ENCODE measurements at regions not wholly inside any gene's neighbourhood (a gene's known extent, or its start where the extent isn't known, plus 50 kb on each side); places are given as distances from the start of the nearest gene placed in this dataset.
"Not testable (repeated sequence)": the region's sequence is repeated elsewhere in the genome, so short reads cannot be mapped to it uniquely, and the experiment has no call there.

GRCh38 chr1:78203410-78203982 is 157.7 kb downstream of the GIPC2 start:
- H3K36me3 ChIP-seq (ENCODE audit: insufficient read depth in 1 of 2, low read depth in 1 of 2); DNase-seq; H3K4me3 ChIP-seq; H3K9me3 ChIP-seq; intact Hi-C loops (cut with DNase I); ATAC-seq; H3K4me1 ChIP-seq; H3K27me3 ChIP-seq (ENCODE audit: insufficient read depth in 3 of 3, low read length in 2 of 3); H3K27ac ChIP-seq: not testable (repeated sequence)
- 67 to 76% (median 75%) methylated on average over 13 of the region's 13 CpGs for WGBS, 3 donors

- intact Hi-C loops (cut with DNase I): no loop called here
- DNase-seq (no peak), ATAC-seq (no peak)
- TF ChIP-seq CTCF (IDR thresholded peaks at IDR 0.05): no peak
- Histone ChIP-seq H3K27ac (no peak overlapping the region), H3K4me3 (no peak overlapping the region), H3K4me1 (no peaks in the 10 kb centered on the region), H3K27me3 (ENCODE audit: insufficient read depth in 3 of 3, low read length in 2 of 3) (no peaks in the 10 kb centered on the region), H3K9me3 (no peaks in the 10 kb centered on the region), H3K36me3 (ENCODE audit: insufficient read depth in 1 of 2, low read depth in 1 of 2) (no peaks in the 10 kb centered on the region)
These were observed 164.4 kb downstream of the GIPC2 start for GRCh38 chr1:78210175-78210574.

GRCh38 chr1:78211483-78212092 is 165.8 kb downstream of the GIPC2 start:
- no peak for ATAC-seq
- no peak overlapping the region for H3K4me3 ChIP-seq
- H3K9me3 ChIP-seq: no peaks in the 10 kb centered on the region
- H3K4me1 ChIP-seq: no peaks in the 10 kb centered on the region
- 87 to 89% (median 88%) methylated on average over 7 of the region's 7 CpGs for WGBS, 3 donors
- no peak for DNase-seq
- no peak for TF ChIP-seq CTCF (IDR thresholded peaks at IDR 0.05)
- H3K36me3 ChIP-seq (ENCODE audit: insufficient read depth in 1 of 2, low read depth in 1 of 2): no peaks in the 10 kb centered on the region
- H3K27me3 ChIP-seq (ENCODE audit: insufficient read depth in 3 of 3, low read length in 2 of 3): no peaks in the 10 kb centered on the region
- intact Hi-C loops (cut with DNase I): no loop called here
- H3K27ac ChIP-seq: no peak overlapping the region

- H3K36me3 ChIP-seq (ENCODE audit: insufficient read depth in 1 of 2, low read depth in 1 of 2): no peaks in the 10 kb centered on the region
- H3K4me3 ChIP-seq: no peak overlapping the region
- DNase-seq (no peak), ATAC-seq (no peak)
- H3K27ac ChIP-seq: no peak overlapping the region
- 91 to 96% (median 94%) methylated on average over 4 of the region's 4 CpGs for WGBS, 3 donors
- intact Hi-C loops (cut with DNase I): no loop called here
- TF ChIP-seq CTCF (IDR thresholded peaks at IDR 0.05): no peak
- H3K9me3 ChIP-seq: no peaks in the 10 kb centered on the region
- H3K27me3 ChIP-seq (ENCODE audit: insufficient read depth in 3 of 3, low read length in 2 of 3): no peaks in the 10 kb centered on the region
- no peaks in the 10 kb centered on the region for H3K4me1 ChIP-seq
These were observed 168.6 kb downstream of the GIPC2 start for GRCh38 chr1:78214334-78214733.

GRCh38 chr1:78222225-78222959 is 176.6 kb downstream of the GIPC2 start:
- intact Hi-C loops (cut with DNase I): no loop called here
- H3K9me3 ChIP-seq: no peaks in the 10 kb centered on the region
- WGBS, 3 donors: 70 to 75% (median 71%) methylated on average over 5 of the region's 5 CpGs
- no peaks in the 10 kb centered on the region for H3K27me3 ChIP-seq (ENCODE audit: insufficient read depth in 3 of 3, low read length in 2 of 3)
- ATAC-seq (no peak), DNase-seq (no peak)
- TF ChIP-seq CTCF (IDR thresholded peaks at IDR 0.05): no peak
- H3K27ac ChIP-seq: no peak overlapping the region
- no peaks in the 10 kb centered on the region for H3K4me1 ChIP-seq
- no peaks in the 10 kb centered on the region for H3K36me3 ChIP-seq (ENCODE audit: insufficient read depth in 1 of 2, low read depth in 1 of 2)
- H3K4me3 ChIP-seq: no peak overlapping the region

All from psoas muscle (tissue), 7 donors.